Parathyroid adenoma (tissue), 2 donors: ENCODE measurements at regions not wholly inside any gene's neighbourhood (a gene's known extent, or its start where the extent isn't known, plus 50 kb on each side); places are given as distances from the start of the nearest gene placed in this dataset.

Source experiments
- H2AFZ ChIP-seq: fragments of 300-600 bp; sonication (generic); one replicate; pipeline ENCODE4 v1.7.0; 2017; ENCODE audit warnings: antibody characterized with exemption, mild to moderate bottlenecking
- H3K27ac ChIP-seq: fragments of 300-600 bp; sonication (generic); one replicate; pipeline ENCODE4 v1.7.0; 2017
- H3K27me3 ChIP-seq: fragments of 300-600 bp; sonication (generic); one replicate; pipeline ENCODE4 v1.7.0; 2017; ENCODE audit warnings: low read length; ENCODE audit not compliant: control insufficient read depth, insufficient read depth
- H3K36me3 ChIP-seq: fragments of 300-600 bp; sonication (generic); one replicate; pipeline ENCODE4 v1.7.0; 2017; ENCODE audit warnings: low read length; ENCODE audit not compliant: control insufficient read depth, insufficient read depth
- H3K4me1 ChIP-seq: fragments of 300-600 bp; sonication (generic); one replicate; pipeline ENCODE4 v1.7.0; 2017; ENCODE audit warnings: control low read depth
- H3K4me2 ChIP-seq: fragments of 300-600 bp; sonication (generic); one replicate; pipeline ENCODE4 v1.7.0; 2017; ENCODE audit warnings: low read length
- H3K4me3 ChIP-seq: fragments of 300-600 bp; sonication (generic); one replicate; pipeline ENCODE4 v1.7.0; 2017; ENCODE audit warnings: low read depth, low read length
- H3K79me2 ChIP-seq: fragments of 300-600 bp; sonication (generic); one replicate; pipeline ENCODE4 v1.7.0; 2017; ENCODE audit warnings: control low read depth
- H3K9ac ChIP-seq: fragments of 300-600 bp; sonication (generic); one replicate; pipeline ENCODE4 v1.7.0; 2017; ENCODE audit warnings: mild to moderate bottlenecking
- H3K9me3 ChIP-seq: fragments of 300-600 bp; sonication (generic); one replicate; pipeline ENCODE4 v1.7.0; 2017; ENCODE audit warnings: low read length; ENCODE audit not compliant: control insufficient read depth
- CTCF ChIP-seq: fragments of 300-600 bp; sonication (generic); IDR thresholded peaks from one replicate; pipeline ENCODE4 v1.7.0; 2017; ENCODE audit warnings: antibody characterized with exemption, mild to moderate bottlenecking
- donor health status: primary hyperparathyroidism.

- H3K4me2 ChIP-seq = no peak overlapping the region
- H3K9me3 ChIP-seq = no peaks in the 10 kb centered on the region
- no peaks in the 10 kb centered on the region for H3K36me3 ChIP-seq
- H3K4me3 ChIP-seq = no peak overlapping the region
- no peak overlapping the region for H3K27ac ChIP-seq
- TF ChIP-seq CTCF = no peak
- no peaks in the 10 kb centered on the region for H3K27me3 ChIP-seq
- H3K4me1 ChIP-seq = no peaks in the 10 kb centered on the region
- H2AFZ ChIP-seq = no peak overlapping the region
- no peaks in the 10 kb centered on the region for H3K79me2 ChIP-seq
- no peak overlapping the region for H3K9ac ChIP-seq
These were observed 164.6 kb upstream of the NRIP1 start for GRCh38 chr21:15229390-15229789.

DNA sequence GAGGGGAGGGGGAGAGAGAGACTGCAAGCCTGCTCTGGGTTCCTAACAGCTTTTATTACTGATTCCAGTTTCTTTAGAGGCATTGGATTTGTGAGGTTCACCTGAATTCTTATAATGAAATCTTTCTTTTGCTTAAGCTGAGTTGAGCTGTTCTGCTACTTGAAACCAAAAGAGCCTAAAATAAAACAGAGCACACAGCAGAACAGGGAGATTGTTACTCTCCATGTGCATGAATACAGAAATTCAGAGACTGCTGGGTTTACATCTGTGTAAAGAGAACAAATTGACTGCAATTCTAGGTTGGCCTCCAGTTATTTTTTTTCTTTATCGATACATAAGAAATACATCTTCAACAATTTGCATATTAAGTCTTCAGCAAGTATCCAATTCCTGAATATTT lies 168.8 kb upstream of the NRIP1 start:
- no peak for TF ChIP-seq CTCF
- Histone ChIP-seq H3K9ac (no peak overlapping the region), H3K4me1 (no peaks in the 10 kb centered on the region)

DNA sequence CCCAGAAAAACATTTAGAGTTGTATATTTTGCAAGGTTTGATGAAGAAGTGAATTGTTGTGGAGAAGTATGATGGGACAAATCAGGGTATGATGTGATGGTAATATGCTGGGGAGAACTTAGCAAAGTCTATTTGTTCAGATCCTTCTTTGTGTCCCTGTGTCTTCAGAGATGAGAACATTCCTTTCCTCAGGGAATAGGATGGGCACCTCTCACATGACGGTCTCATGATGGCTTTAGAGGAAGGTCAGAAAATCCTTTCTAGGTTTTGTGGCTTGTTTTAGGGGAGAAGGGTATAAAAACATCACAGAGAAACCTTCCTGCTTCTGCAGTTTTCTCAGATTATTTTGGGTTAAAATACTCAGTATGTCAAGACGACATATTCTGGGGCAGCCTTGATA lies 171.3 kb upstream of the NRIP1 start:
- Histone ChIP-seq H2AFZ (no peak overlapping the region), H3K4me2 (no peak overlapping the region), H3K4me3 (no peak overlapping the region), H3K79me2 (no peaks in the 10 kb centered on the region), H3K9ac (no peak overlapping the region), H3K27me3 (no peaks in the 10 kb centered on the region), H3K27ac (no peak overlapping the region), H3K36me3 (no peaks in the 10 kb centered on the region), H3K9me3 (no peaks in the 10 kb centered on the region), H3K4me1 (no peaks in the 10 kb centered on the region)
- no peak for TF ChIP-seq CTCF

More for the DNA sequence above, 168.8 kb upstream of the NRIP1 start:
- Histone ChIP-seq H3K4me2 (no peak overlapping the region), H3K36me3 (no peaks in the 10 kb centered on the region), H3K79me2 (no peaks in the 10 kb centered on the region), H3K9me3 (no peaks in the 10 kb centered on the region), H3K27me3 (no peaks in the 10 kb centered on the region), H3K4me3 (no peak overlapping the region), H3K27ac (no peak overlapping the region), H2AFZ (no peak overlapping the region)

DNA sequence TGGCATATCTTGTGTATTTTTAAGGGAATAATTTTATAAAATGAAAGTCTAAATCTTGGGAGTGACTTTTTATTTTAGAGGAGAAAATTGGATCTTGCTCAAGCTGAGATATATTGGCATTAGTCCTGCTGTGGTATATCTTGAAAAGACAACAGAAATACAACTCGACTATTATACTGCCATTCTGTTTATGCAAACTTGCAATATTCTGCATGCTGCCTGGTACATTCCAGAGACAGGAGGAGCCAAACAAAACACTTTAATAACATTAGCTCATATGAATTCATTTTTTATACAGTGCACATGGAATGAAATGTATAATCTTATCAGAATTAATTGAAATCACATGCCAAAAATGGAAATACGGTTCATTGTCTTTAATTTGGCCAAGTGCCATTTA lies 176.0 kb upstream of the NRIP1 start:
- Histone ChIP-seq H3K4me1 (no peaks in the 10 kb centered on the region), H3K4me2 (no peak overlapping the region), H3K79me2 (no peaks in the 10 kb centered on the region), H3K4me3 (no peak overlapping the region), H3K27ac (no peak overlapping the region), H3K9me3 (no peaks in the 10 kb centered on the region), H2AFZ (no peak overlapping the region), H3K9ac (no peak overlapping the region), H3K27me3 (no peaks in the 10 kb centered on the region), H3K36me3 (no peaks in the 10 kb centered on the region)
- no peak for TF ChIP-seq CTCF

- no peak overlapping the region for H2AFZ ChIP-seq
- no peak overlapping the region for H3K4me3 ChIP-seq
- no peaks in the 10 kb centered on the region for H3K9me3 ChIP-seq
- H3K9ac ChIP-seq = no peak overlapping the region
- H3K4me1 ChIP-seq = no peaks in the 10 kb centered on the region
- H3K79me2 ChIP-seq = no peaks in the 10 kb centered on the region
- no peaks in the 10 kb centered on the region for H3K36me3 ChIP-seq
- TF ChIP-seq CTCF = no peak
- no peaks in the 10 kb centered on the region for H3K27me3 ChIP-seq
- H3K4me2 ChIP-seq = no peak overlapping the region
- H3K27ac ChIP-seq = no peak overlapping the region
These were observed 177.4 kb upstream of the NRIP1 start for GRCh38 chr21:15241997-15242736.
